Fibroblast of the conjunctiva (primary cell): ENCODE measurements at regions not wholly inside any gene's neighbourhood (a gene's known extent, or its start where the extent isn't known, plus 50 kb on each side); places are given as distances from the start of the nearest gene placed in this dataset.

Source experiments
- DNase-seq: peaks from one replicate; pipeline ENCODE4 v3.0.0-alpha.2; 2010; ENCODE audit warnings: low read depth

DNA sequence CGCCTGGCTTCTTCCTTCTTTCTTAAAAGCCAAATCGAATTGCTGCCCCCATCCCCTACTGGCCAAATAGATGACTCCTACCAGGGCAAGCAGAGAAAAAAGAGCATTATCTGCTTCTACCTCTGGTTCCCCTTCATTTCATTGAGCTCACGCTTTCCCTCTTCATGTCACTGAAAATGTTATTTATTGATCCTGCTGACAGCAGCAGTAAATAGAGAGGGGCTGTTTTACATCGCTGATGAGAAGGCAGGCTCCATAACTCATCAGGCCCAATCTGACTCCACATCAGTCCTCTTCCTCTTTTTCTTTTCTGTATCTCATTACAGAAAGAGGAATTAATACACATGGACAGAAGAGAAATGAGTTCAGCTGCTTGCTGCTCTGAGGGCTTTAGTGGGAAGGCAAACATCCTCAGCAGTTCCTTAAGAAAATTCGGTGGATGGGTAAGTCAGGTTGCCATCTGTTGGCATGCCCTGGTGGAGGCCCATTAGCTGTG is 904.1 kb downstream of the KCNMA1 start:
- no peak for DNase-seq

DNA sequence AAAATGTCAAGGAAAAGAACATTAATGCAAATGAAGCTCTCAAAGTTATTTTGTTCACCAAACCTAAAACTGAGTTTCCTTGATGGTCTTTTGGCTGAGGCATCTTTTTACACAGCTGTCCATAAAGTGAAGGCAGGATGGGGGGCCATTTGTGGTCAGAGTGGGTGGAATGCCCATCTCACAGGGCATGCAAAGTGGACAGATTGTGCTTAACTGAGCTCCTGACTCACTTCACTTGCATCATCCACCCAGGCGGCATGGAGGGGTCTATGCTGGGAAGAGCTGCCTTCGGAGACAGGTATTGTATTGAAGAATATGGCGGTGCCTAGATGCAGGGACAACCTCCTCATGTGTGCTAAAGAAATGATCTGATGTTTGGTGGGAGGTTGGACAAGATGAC is 905.3 kb downstream of the KCNMA1 start:
- no peak for DNase-seq

DNA sequence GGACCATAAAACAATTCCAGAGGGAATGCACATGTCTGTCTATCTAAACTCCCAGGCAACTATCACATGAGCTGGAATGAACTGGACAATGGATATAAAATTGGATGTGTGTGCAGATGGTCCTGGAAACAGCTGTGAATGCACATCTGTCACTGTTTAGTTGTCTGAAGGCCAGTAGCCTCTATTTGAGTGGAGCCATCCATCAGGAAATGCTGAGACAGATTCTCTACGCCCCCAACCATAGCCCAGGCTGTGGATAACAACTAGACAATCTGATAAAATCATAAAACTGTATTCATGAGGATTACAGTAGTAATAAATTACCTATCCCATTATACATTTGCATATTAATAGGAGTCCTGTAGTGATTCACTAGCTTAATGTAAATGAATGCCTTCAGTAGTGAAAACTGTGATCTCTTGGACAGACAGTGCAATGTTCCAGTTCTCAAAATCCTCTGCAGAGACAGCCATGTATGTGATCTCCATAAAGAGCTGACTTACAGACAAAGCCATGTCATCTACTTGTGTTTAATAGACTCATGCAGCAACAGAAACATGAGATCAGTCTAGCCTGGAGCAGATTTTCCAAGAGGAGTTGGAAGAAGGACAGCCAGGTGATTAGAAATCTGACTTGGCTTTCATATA is 907.6 kb downstream of the KCNMA1 start:
- DNase-seq, result no peak

DNA sequence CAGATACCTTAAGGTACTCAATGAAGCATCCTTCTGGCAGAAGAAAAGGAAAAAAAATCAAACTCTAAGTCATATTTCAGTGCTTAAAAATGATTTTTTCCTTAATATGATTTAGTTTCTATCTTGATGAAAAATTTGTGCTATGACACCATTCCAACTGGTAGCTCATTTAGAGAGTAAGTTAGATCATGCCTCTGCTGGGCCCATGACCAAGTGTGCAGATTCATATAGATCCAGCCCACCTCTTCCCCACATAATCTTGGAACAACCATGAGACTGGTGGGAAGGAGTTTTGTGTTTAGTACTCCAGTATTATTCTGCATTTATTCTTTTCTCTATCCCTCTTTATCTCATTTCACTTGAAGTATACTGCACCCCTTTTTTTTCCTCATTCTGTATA is 908.3 kb downstream of the KCNMA1 start:
- DNase-seq, result no peak

DNA sequence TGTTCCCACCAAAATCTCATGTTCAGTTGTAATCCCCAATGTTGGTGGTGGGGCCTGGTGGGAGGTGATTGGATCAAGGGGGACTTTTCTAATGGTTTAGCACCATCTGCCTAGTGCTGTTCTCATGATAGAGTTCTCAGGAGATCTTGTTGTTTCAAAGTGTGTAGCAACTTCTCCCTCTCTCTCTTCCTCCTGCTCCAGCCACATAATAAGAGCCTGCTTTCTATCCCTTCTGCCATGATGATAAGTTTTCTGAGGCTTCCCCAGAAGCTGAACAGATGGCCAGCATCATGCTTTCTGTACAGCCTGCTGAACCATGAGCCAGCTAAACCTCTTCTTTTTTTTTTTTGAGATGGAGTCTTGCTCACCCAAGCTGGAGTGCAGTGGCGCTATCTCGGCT is 910.6 kb downstream of the KCNMA1 start:
- DNase-seq, result no peak

DNA sequence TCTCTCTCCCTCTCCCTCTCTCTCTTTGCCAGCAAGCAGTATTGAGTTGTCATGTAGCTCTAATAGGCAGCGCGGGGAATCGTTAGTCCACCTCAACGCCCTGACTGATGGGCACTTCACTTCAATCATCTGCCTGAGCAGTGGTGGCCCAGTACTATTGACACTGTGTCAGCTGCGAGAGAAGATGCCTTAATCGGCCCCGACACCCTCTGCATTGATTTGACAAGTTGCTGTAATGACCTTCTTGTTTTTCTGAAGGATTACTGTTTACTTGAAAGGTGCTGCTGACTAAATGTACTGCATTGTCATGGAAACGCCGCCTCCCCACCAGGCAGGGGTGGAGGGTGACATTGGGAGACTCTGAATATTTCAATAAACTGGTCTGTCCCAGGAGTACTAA is 913.8 kb downstream of the KCNMA1 start:
- DNase-seq, result no peak

DNA sequence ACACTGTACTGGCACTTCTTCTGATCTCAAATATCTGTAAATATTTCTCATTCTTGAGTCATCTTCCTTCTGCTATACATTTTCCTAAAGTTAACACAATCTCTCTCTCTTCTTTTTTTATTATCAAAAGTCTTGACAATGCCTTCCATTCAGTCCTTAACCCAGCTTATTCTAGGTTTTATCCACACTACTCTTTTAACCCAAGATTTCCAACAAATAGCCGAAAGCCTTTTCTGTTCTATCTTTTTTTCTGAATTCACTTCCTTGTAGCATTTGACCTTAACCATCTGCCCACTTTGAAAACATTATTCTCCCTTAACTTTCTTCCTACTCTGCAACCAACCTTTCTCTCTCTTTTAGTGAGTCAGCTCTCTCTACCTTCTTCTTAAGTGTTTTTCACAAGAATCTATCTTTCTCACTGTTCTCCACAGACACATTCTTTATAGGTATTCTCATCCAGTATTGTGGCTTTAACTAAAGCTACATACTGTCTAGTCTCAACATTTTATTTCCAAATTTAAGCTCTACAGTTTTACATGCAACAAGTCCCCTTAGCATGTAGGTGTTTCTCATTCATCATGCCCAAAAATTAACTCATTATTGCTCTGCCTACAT is 915.6 kb downstream of the KCNMA1 start:
- no peak for DNase-seq

DNA sequence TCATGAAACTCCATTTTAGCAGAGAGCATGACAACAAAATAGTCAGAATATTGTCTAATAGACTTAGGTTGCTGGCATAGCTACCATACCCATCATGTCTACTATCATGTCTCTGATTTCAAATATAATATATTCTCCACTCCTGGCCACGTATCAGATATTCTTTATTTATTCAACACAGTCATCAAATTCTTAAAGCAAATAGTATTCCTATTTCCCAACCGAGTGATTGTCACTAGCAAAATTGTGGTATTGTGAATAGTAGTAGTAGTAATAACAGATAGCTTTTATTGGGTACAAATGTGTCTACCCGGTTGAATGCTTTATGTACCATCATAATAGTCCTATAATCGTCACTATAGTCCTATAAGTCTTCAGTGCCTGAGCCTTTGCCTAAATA is 918.6 kb downstream of the KCNMA1 start:
- no peak for DNase-seq

DNA sequence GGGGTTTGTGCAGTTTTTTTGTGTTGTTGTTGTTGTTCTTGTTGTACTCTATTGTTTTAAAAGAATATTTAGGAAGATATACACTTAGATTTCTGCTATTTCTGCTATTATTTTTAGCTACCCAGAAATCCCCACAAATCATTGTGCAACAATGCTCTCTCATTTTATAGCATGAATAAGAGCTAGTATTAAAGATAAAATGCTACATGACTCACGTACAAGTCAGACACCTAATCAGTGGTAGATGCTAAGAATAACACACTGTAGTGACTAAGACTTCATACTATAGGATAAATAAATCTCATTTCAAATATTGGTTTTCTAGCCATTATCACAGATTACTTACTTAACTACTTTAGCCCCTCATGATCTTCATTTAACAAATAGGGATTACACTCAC is 920.5 kb downstream of the KCNMA1 start:
- DNase-seq, result peak; percentile 4

DNA sequence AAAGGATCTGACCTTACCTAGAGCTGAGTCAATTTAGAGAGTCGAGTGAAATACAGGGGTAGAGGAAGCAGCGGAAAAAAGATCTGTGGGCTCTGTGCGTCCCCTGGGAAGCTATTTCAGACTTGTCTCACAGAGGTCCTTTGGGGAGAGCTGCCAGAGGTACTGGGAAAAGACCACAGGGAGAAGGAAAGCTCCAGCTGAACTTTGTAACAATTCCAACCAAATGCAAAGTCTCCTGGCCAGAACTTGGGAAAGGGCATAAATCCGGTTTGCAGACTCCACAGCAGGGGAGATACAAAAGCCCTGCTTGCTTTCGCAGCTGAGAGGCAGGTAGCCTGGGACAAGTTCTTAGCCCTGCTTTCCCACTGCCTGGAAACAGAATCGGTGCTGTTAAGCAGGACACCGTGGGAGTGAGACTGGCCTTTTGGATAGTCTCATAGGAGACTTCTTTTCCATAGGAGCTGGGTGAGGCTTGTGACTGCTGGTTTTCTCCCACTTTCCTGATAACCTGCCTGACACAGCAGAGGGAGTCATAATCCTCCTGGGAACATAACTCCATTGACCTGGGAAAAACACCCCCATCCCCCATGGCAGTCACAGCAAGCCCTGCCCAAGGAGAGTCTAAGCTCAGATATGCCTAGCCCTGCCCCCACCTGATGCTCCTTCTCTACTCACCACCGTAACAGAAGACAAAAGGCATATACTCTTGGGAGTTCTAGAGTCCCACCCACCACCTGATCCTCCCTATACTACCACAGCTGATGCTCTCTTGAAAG is 926.2 kb downstream of the KCNMA1 start:
- no peak for DNase-seq

DNA sequence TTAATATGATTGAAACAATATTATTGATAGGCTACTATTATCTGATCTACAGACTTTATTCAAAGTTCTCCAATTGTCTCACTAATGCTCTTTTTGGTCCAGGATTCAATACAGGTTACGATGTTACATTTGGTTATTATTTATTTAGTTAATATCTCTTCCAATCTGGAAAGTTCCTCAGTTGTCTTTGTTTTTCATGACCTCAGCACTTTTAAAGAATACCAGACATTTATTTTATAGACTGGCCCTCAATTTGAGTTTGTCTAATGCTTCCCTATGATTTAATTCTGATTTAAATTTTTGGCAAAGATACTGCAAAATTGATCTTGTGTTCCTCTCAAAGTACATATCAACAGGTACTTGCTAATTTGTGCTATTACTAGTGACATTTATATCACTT is 937.4 kb downstream of the KCNMA1 start:
- DNase-seq, result no peak

DNA sequence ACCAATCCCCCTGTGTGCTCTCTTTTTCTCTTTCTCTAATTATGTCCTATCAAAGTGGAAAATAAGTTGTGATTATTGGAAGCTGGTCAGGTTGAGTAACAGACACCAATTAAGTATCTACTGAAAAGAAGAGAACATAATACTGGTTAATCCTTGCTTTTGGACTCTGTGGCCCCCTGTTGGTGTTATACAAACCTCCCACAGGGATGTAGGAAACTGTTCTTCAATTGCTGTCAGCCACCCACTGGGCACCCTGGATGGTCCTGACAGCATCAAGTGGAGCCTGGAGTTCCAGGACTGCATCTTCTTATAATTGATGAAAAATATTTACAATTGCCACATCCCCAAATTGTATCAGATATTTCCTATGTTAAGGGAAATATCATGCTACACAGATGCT is 939.7 kb downstream of the KCNMA1 start:
- DNase-seq, result no peak

DNA sequence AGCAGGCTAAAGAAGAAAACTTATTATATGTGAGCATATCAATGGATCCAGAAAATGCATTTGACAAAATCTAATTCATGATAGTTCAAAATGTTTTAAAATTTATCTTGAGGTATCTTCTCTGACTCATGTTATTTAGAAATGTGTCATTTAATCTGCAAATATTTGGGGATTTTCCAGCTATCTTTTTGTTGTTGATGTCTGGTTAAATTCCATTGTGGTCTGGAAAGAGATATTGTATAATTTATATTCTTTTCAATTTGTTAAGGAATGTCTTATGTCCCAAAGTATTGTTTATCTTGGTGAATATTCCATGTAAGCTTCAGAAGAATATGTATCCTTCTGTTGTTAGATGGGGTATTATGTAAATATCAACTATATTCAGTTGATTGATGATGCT is 942.5 kb downstream of the KCNMA1 start:
- DNase-seq, result no peak

DNA sequence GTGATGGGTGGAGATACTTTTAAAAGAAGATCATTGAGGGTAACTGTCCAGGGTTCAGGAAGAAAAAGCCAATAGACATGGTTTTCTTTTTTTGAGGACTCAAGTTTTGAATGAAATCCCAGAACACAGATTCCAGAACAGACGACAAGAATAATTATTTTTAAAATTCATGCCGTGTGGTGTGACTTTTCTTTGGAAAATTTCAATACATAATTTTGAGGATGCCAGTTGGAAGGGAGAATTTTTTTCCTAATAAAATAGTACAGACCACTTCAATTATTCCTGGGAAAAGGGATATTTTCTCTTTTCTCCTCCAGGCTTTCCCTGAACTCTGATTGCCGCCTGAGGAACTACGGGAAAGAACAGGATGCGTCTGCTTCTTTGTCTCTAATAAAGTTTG is 951.4 kb downstream of the KCNMA1 start:
- no peak for DNase-seq

DNA sequence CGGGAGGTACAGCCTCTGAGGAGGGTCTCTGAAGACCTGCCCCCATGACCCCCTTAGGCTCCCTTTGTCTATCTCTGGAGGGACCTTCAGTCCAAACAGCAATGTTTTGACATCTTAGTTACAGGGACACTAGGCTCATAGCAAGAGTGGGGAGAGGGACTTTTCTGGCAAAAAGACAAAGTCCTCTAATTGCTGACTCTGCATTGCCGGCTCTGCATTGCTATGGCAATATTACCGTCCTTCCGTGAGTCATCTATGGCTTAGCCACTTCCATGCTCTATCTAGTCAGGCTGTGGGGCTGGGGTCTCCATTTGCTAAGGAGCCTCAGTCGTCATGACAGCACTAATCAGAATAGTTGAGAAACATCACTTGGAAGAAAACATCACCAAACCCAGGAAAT is 952.6 kb downstream of the KCNMA1 start:
- no peak for DNase-seq

DNA sequence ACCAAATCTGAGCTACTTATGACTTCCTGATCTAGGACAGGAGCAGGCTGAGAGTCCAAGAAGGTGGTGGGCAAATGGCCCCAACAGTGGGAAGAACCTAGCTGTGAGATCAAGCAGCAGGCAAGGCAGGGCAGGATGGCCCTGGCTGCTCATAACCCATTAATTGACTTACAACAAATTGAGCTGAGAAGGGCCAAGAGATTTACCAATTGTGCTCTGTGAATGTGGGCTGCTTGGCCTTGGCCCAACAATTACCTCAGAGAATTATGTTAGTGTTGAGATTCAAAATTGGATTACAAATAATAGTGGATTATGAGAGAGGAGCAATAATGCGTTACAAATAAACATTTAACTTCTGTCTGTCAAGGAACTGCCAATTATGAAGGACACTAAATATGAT is 956.5 kb downstream of the KCNMA1 start:
- DNase-seq, result no peak

DNA sequence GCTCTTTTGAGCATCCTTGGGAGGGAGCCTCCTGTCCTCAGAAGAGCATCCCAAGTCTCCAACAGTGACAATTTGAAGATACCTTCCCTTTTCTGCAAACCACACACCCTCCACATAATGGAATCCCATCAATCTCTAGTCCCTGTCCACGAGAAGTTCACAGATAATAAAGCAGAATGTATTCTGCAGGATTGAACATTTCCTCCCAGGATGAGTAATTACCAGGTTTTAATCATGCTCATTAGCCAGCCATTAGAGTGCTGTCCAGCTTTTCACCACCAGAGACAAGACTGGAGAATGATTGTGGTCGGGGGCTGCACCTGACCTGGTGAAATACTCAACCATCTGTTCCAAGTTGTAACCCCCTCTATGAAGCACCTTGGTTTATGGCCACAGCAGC is 958.6 kb downstream of the KCNMA1 start:
- no peak for DNase-seq

DNA sequence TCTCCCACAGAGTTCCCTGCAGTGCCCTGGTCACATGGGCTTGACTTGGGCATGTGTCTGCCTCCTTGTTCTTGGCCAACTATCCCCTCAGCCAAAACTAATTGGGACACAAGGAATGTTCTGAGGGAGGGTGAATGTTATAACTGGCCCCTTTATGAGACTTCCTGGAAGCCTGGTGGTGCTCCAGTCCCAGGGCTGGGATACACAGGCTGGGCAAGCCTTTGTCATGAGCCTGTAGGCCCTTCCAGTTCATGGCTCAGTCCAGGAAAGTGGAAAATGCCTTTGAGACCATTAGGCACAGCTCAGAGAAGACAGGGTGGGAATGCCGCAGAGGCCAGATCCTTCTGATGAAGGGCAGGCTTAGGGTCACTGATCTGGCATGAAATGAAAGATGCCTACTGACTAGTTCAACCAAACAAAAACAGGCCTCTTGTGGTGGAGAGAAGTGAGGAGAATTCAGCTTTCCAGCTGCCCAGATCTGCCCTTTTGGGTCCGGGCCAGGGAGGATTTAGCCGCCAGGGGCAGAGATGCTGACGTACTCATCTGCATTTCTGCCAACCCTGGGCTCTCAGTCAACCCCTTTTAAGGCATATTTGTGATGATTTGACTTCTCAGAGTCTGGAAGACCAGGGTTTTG is 961.5 kb downstream of the KCNMA1 start:
- peak; percentile 56 for DNase-seq

DNA sequence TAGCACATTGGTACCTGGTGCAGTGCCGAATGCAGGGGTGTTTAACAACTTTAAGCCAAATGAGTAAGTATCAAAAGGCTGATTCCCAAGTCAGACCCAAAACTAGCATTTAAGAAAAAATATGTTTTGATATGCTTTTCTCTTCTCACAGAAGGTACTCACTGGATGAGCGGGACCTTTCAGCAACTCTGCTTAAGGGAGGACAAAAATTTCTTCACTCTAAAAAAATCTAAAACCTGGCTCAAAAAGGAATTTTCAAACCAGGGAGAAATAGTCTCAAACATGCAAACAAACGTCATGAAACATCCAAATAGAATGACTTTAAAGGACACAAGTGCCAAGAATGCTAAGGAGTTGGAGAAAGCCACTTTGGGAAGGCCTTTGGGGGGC is 962.1 kb downstream of the KCNMA1 start:
- no peak for DNase-seq

DNA sequence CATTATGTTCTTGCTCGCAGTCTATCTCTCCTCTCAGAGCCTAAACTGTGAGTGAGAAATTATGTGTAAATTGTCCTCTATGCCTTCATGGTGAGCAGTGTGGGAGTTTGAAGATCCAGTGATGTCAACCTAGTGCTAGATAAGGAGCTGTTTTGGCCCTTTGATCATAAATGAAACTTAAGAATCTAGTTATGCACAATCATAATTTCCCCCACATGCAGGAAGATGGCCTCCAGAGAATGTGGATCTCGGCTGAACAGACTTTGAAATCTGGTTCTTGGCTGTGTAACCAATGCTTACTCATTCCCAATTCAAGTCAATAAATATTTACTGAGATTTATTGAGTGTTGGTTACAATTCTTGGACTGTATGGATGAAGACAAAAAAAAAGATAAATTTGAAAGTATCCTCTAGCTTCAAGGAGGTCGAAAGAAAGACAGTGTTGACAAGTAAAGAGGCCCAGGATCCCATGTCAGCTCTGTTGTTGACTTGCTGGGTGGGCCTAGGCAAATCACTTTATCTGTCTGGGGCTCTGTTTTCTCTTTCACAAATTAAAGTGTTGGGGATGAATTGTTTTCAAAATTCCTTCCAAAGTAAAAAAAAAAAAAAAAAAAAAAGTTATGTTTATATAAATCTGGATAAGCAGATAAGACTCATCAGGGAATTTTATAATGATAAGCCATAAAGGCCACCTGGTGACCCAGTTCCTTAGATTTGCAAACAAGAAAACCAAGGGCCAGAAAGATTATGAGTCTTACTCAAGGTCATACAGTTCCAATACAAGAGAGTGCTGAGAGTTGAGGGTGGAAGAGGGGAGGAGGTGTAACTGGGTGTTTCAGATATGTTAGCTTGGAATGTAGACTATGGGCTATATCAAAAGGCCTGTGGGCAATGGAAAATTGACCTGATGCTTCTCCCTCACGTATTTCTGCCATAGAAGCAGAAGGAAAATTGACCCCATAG is 969.9 kb downstream of the KCNMA1 start:
- no peak for DNase-seq

DNA sequence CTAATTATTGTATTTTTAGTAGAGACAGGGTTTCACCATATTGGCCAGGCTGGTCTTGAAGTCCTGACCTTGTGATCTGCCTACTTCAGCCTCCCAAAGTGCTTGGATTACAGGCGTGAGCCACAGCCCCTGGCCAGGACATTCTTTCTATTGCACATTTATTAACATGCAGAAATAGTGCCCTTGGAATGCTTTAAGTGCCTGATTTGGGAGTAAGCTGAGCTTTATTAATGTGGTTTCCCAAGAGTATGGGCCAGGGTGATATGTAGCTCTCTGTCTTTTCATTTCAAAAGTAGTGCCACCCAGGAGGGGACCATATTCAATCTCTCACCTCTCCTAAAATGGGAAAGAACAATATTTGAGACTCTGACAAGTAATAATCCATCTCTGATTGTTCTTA is 970.7 kb downstream of the KCNMA1 start:
- no peak for DNase-seq

DNA sequence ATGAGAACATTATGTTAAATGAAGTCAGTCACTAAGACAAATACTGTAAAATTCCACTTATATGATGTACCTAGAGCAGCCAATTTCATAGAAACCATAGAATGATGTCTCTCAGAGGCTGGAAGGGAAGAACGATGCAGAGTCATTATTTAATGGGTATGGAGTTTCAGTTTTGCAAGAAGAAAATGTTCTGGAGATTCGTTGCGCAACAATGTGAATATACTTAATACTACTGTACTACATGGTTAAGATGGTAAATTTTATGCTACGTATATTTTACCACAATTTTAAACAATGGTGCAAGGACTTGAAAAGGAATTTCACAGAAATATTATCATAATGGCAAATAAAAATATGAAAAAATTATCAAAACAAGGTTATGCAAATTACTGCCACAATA is 972.6 kb downstream of the KCNMA1 start:
- DNase-seq, result no peak
